NB4 (cell line): ENCODE measurements at regions not wholly inside any gene's neighbourhood (a gene's known extent, or its start where the extent isn't known, plus 50 kb on each side); places are given as distances from the start of the nearest gene placed in this dataset.

Experiments
- CTCF ChIP-seq: IDR thresholded peaks from one replicate; pipeline ENCODE4 v1.5.1; 2012; ENCODE audit warnings: low read depth, low read length
- POLR2A ChIP-seq: IDR thresholded peaks from 2 replicates; pipeline ENCODE4 v1.6.1; 2011; ENCODE audit warnings: mild to moderate bottlenecking; ENCODE audit not compliant: insufficient read length; ENCODE audit errors: extremely low read depth

DNA sequence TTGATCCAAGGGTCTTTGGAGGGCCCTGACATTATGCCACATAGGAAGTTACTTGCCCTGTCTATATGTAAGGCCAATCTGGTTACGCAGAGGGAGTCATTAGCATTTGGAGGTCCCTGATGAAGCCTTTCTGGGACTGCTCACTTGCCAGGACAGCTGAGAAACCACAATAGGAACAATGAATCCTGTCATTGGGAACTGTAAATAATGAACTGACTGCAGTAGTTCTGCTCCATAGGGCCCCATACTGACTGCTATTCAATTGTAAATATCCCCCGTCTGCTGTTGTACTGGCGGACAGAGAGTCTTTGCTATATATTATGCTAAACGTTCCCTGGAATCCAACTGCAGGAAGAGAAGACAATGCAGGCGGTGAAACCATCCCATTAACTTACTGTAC, 149.4 kb upstream of the DCC start:
- TF ChIP-seq CTCF (no peak), POLR2A (no peak)
